ENCODE measurements at regions not wholly inside any gene's neighbourhood (a gene's known extent, or its start where the extent isn't known, plus 50 kb on each side); places are given as distances from the start of the nearest gene placed in this dataset.

GRCh38 chr1:95301614-95302013 is 67.6 kb downstream of the RWDD3 start:
- H2AFZ ChIP-seq (ENCODE audit: low read depth, low read length) = no peak overlapping the region
- 8% methylated on average over 3 of the region's 3 CpGs for WGBS (ENCODE audit: insufficient coverage, low coverage, missing lambda C conversion rate)
- BruUV-seq (replicated peaks) = no TSS peak
- FAIRE-seq (no peak), DNase-seq (ENCODE audit: extremely low read depth in 1 of 4, low spot score in 3 of 4) (no peak), ATAC-seq (no peak)
- H3K9me3 ChIP-seq (replicated peaks; ENCODE audit: control insufficient read depth, insufficient read depth, low read depth, low read length) = no peaks in the 10 kb centered on the region
- no peak overlapping the region for H3K9ac ChIP-seq (ENCODE audit: insufficient read depth in 1 of 2, low read depth in 2 of 2, low read length in 2 of 2)
- H3K9me1 ChIP-seq (ENCODE audit: control insufficient read depth, insufficient read depth, low read length) = no peaks in the 10 kb centered on the region
- no peaks in the 10 kb centered on the region for H3K79me2 ChIP-seq (ENCODE audit: control insufficient read depth, insufficient read depth, low read length)
- in situ Hi-C loops (cut with MboI) = no loop called here
- ChIA-PET CTCF (ENCODE audit: low intra/inter-chr PET ratio) (no interaction called here), POLR2A (no interaction called here)
- H4K20me1 ChIP-seq (replicated peaks; ENCODE audit: control insufficient read depth, insufficient read depth, low read length) = no peaks in the 10 kb centered on the region
- H3K27me3 ChIP-seq (ENCODE audit: control insufficient read depth in 2 of 2, insufficient read depth in 2 of 2, low read length in 2 of 2) = no peaks in the 10 kb centered on the region; a peak in 1 of 5 replicates
- no peak overlapping the region for H3K27ac ChIP-seq (ENCODE audit: extremely low read depth, low read depth, low read length)
- H3K4me2 ChIP-seq (ENCODE audit: insufficient read depth, low read length) = no peak overlapping the region
- no peaks in the 10 kb centered on the region for H3K4me1 ChIP-seq (replicated peaks in 1 of 2; ENCODE audit: control insufficient read depth in 2 of 2, insufficient read depth in 2 of 2, low read length in 2 of 2)
- intact Hi-C loops (cut with micrococcal nuclease) = loop anchor here (10.0 kb wide), 1 partner anchor 1543 kb away; no protein-coding TSS in a partner anchor
- H3K4me3 ChIP-seq = no peak overlapping the region
- H3K36me3 ChIP-seq (ENCODE audit: control insufficient read depth, insufficient read depth, low read length) = no peaks in the 10 kb centered on the region
- TF ChIP-seq ZNF830 (CRISPR knock-in tag; IDR thresholded peaks at IDR 0.05) = no peak
- no peak for TF ChIP-seq ZMIZ1 (IDR thresholded peaks at IDR 0.05; ENCODE audit: low read depth in 2 of 2, low read length in 2 of 2)
- no peak for TF ChIP-seq ZNF592 (IDR thresholded peaks at IDR 0.05)
- TF ChIP-seq, protein P1, sequence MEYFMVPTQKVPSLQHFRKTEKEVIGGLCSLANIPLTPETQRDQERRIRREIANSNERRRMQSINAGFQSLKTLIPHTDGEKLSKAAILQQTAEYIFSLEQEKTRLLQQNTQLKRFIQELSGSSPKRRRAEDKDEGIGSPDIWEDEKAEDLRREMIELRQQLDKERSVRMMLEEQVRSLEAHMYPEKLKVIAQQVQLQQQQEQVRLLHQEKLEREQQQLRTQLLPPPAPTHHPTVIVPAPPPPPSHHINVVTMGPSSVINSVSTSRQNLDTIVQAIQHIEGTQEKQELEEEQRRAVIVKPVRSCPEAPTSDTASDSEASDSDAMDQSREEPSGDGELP (CRISPR knock-in tag; IDR thresholded peaks at IDR 0.05; ENCODE audit: borderline replicate concordance) = no peak
- no peak for TF ChIP-seq ZNF398 (CRISPR knock-in tag; IDR thresholded peaks at IDR 0.05)
- no peak for TF ChIP-seq HDAC8 (tag; IDR thresholded peaks at IDR 0.05)
